ENCODE measurements at regions not wholly inside any gene's neighbourhood (a gene's known extent, or its start where the extent isn't known, plus 50 kb on each side); places are given as distances from the start of the nearest gene placed in this dataset.

- Histone ChIP-seq H3K4me3 (ENCODE audit: low read depth in 1 of 3, low read length in 3 of 3) (no peak overlapping the region), H3K9me3 (ENCODE audit: control insufficient read depth in 2 of 2, insufficient read depth in 1 of 2, low read depth in 1 of 2, low read length in 1 of 2) (no peaks in the 10 kb centered on the region), H3K4me1 (ENCODE audit: control insufficient read depth in 3 of 3, insufficient read depth in 2 of 3, low read depth in 1 of 3, low read length in 2 of 3) (no peaks in the 10 kb centered on the region), H3K36me3 (ENCODE audit: control insufficient read depth in 3 of 3, insufficient read depth in 2 of 3, low read depth in 1 of 3, low read length in 3 of 3) (no peaks in the 10 kb centered on the region), H3K27me3 (ENCODE audit: control insufficient read depth in 3 of 3, insufficient read depth in 3 of 3, low read length in 3 of 3) (no peaks in the 10 kb centered on the region), H3K27ac (ENCODE audit: low read depth in 1 of 3, low read length in 2 of 3) (no peak overlapping the region)
- no peak for FAIRE-seq
- peak in 1 of 2 donors; percentile 1 for DNase-seq
- 34 to 62% (median 45%) methylated on average over 3 of the region's 3 CpGs for WGBS, 3 donors
Observed at GRCh38 chrX:128518508-128518907, 466.3 kb upstream of the ACTRT1 start.

GRCh38 chrX:128517691-128518090 lies 465.5 kb upstream of the ACTRT1 start:
- H3K36me3 ChIP-seq (ENCODE audit: control insufficient read depth in 3 of 3, insufficient read depth in 2 of 3, low read depth in 1 of 3, low read length in 3 of 3), result no peaks in the 10 kb centered on the region
- 35 to 79% (median 43%) methylated on average over 3 of the region's 3 CpGs for WGBS, 3 donors
- H3K9me3 ChIP-seq (ENCODE audit: control insufficient read depth in 2 of 2, insufficient read depth in 1 of 2, low read depth in 1 of 2, low read length in 1 of 2), result no peaks in the 10 kb centered on the region
- H3K4me3 ChIP-seq (ENCODE audit: low read depth in 1 of 3, low read length in 3 of 3), result no peak overlapping the region
- H3K27ac ChIP-seq (ENCODE audit: low read depth in 1 of 3, low read length in 2 of 3), result no peak overlapping the region
- H3K4me1 ChIP-seq (ENCODE audit: control insufficient read depth in 3 of 3, insufficient read depth in 2 of 3, low read depth in 1 of 3, low read length in 2 of 3), result no peaks in the 10 kb centered on the region
- DNase-seq, result no peak
- no peak for FAIRE-seq
- no peaks in the 10 kb centered on the region for H3K27me3 ChIP-seq (ENCODE audit: control insufficient read depth in 3 of 3, insufficient read depth in 3 of 3, low read length in 3 of 3)

- no peak for FAIRE-seq
- H3K36me3 ChIP-seq (ENCODE audit: control insufficient read depth in 3 of 3, insufficient read depth in 2 of 3, low read depth in 1 of 3, low read length in 3 of 3), result no peaks in the 10 kb centered on the region
- no peak overlapping the region for H3K4me3 ChIP-seq (ENCODE audit: low read depth in 1 of 3, low read length in 3 of 3)
- H3K27me3 ChIP-seq (ENCODE audit: control insufficient read depth in 3 of 3, insufficient read depth in 3 of 3, low read length in 3 of 3), result no peaks in the 10 kb centered on the region
- H3K9me3 ChIP-seq (ENCODE audit: control insufficient read depth in 2 of 2, insufficient read depth in 1 of 2, low read depth in 1 of 2, low read length in 1 of 2), result no peaks in the 10 kb centered on the region
- H3K27ac ChIP-seq (ENCODE audit: low read depth in 1 of 3, low read length in 2 of 3), result no peak overlapping the region
- H3K4me1 ChIP-seq (ENCODE audit: control insufficient read depth in 3 of 3, insufficient read depth in 2 of 3, low read depth in 1 of 3, low read length in 2 of 3), result no peaks in the 10 kb centered on the region
- DNase-seq, result no peak
Observed at GRCh38 chrX:128504496-128504895, 452.3 kb upstream of the ACTRT1 start.

- WGBS, 3 donors, result 46 to 77% (median 57%) methylated on average over 5 of the region's 5 CpGs
- Histone ChIP-seq H3K9me3 (ENCODE audit: control insufficient read depth in 2 of 2, insufficient read depth in 1 of 2, low read depth in 1 of 2, low read length in 1 of 2) (no peaks in the 10 kb centered on the region), H3K27me3 (ENCODE audit: control insufficient read depth in 3 of 3, insufficient read depth in 3 of 3, low read length in 3 of 3) (no peaks in the 10 kb centered on the region), H3K36me3 (ENCODE audit: control insufficient read depth in 3 of 3, insufficient read depth in 2 of 3, low read depth in 1 of 3, low read length in 3 of 3) (no peaks in the 10 kb centered on the region), H3K4me1 (ENCODE audit: control insufficient read depth in 3 of 3, insufficient read depth in 2 of 3, low read depth in 1 of 3, low read length in 2 of 3) (no peaks in the 10 kb centered on the region), H3K27ac (ENCODE audit: low read depth in 1 of 3, low read length in 2 of 3) (no peak overlapping the region), H3K4me3 (ENCODE audit: low read depth in 1 of 3, low read length in 3 of 3) (no peak overlapping the region)
- no peak for FAIRE-seq
- no peak for DNase-seq
Observed at GRCh38 chrX:128464116-128464515, 411.9 kb upstream of the ACTRT1 start.

- FAIRE-seq, result no peak
- WGBS, 3 donors, result 37 to 54% (median 43%) methylated on average over 6 of the region's 6 CpGs
- H3K27ac ChIP-seq (ENCODE audit: low read depth in 1 of 3, low read length in 2 of 3), result no peak overlapping the region
- no peaks in the 10 kb centered on the region for H3K27me3 ChIP-seq (ENCODE audit: control insufficient read depth in 3 of 3, insufficient read depth in 3 of 3, low read length in 3 of 3)
- DNase-seq, result no peak
- no peaks in the 10 kb centered on the region for H3K36me3 ChIP-seq (ENCODE audit: control insufficient read depth in 3 of 3, insufficient read depth in 2 of 3, low read depth in 1 of 3, low read length in 3 of 3)
- no peaks in the 10 kb centered on the region for H3K4me1 ChIP-seq (ENCODE audit: control insufficient read depth in 3 of 3, insufficient read depth in 2 of 3, low read depth in 1 of 3, low read length in 2 of 3)
- no peaks in the 10 kb centered on the region for H3K9me3 ChIP-seq (ENCODE audit: control insufficient read depth in 2 of 2, insufficient read depth in 1 of 2, low read depth in 1 of 2, low read length in 1 of 2)
- no peak overlapping the region for H3K4me3 ChIP-seq (ENCODE audit: low read depth in 1 of 3, low read length in 3 of 3)
Observed at GRCh38 chrX:128460835-128461234, 408.6 kb upstream of the ACTRT1 start.

GRCh38 chrX:128458888-128459287 lies 406.7 kb upstream of the ACTRT1 start:
- FAIRE-seq, result no peak
- no peaks in the 10 kb centered on the region for H3K4me1 ChIP-seq (ENCODE audit: control insufficient read depth in 3 of 3, insufficient read depth in 2 of 3, low read depth in 1 of 3, low read length in 2 of 3)
- WGBS, 3 donors, result 64 to 84% (median 82%) methylated on average over 2 of the region's 2 CpGs
- no peak for DNase-seq
- no peaks in the 10 kb centered on the region for H3K36me3 ChIP-seq (ENCODE audit: control insufficient read depth in 3 of 3, insufficient read depth in 2 of 3, low read depth in 1 of 3, low read length in 3 of 3)
- H3K9me3 ChIP-seq (ENCODE audit: control insufficient read depth in 2 of 2, insufficient read depth in 1 of 2, low read depth in 1 of 2, low read length in 1 of 2), result peaks cover 0 to 2% of the 10 kb centered on the region in 2 donors
- no peaks in the 10 kb centered on the region for H3K27me3 ChIP-seq (ENCODE audit: control insufficient read depth in 3 of 3, insufficient read depth in 3 of 3, low read length in 3 of 3)
- no peak overlapping the region for H3K4me3 ChIP-seq (ENCODE audit: low read depth in 1 of 3, low read length in 3 of 3)
- H3K27ac ChIP-seq (ENCODE audit: low read depth in 1 of 3, low read length in 2 of 3), result no peak overlapping the region

GRCh38 chrX:128457674-128458073 lies 405.5 kb upstream of the ACTRT1 start:
- Histone ChIP-seq H3K9me3 (ENCODE audit: control insufficient read depth in 2 of 2, insufficient read depth in 1 of 2, low read depth in 1 of 2, low read length in 1 of 2) (peaks cover 0 to 2% of the 10 kb centered on the region in 2 donors), H3K27ac (ENCODE audit: low read depth in 1 of 3, low read length in 2 of 3) (no peak overlapping the region), H3K4me3 (ENCODE audit: low read depth in 1 of 3, low read length in 3 of 3) (no peak overlapping the region), H3K4me1 (ENCODE audit: control insufficient read depth in 3 of 3, insufficient read depth in 2 of 3, low read depth in 1 of 3, low read length in 2 of 3) (no peaks in the 10 kb centered on the region), H3K27me3 (ENCODE audit: control insufficient read depth in 3 of 3, insufficient read depth in 3 of 3, low read length in 3 of 3) (no peaks in the 10 kb centered on the region), H3K36me3 (ENCODE audit: control insufficient read depth in 3 of 3, insufficient read depth in 2 of 3, low read depth in 1 of 3, low read length in 3 of 3) (no peaks in the 10 kb centered on the region)
- no peak for DNase-seq
- no peak for FAIRE-seq
- WGBS, 3 donors, result 59 to 85% (median 83%) methylated on average over 2 of the region's 2 CpGs

GRCh38 chrX:128439159-128439558 lies 387.0 kb upstream of the ACTRT1 start:
- no peak for FAIRE-seq

GRCh38 chrX:128438082-128438481 lies 385.9 kb upstream of the ACTRT1 start:
- FAIRE-seq, result no peak
- H3K4me3 ChIP-seq (ENCODE audit: low read depth in 1 of 3, low read length in 3 of 3), result no peak overlapping the region

More at GRCh38 chrX:128439159-128439558, 387.0 kb upstream of the ACTRT1 start:
- Histone ChIP-seq H3K27ac (ENCODE audit: low read depth in 1 of 3, low read length in 2 of 3) (no peak overlapping the region), H3K36me3 (ENCODE audit: control insufficient read depth in 3 of 3, insufficient read depth in 2 of 3, low read depth in 1 of 3, low read length in 3 of 3) (no peaks in the 10 kb centered on the region), H3K9me3 (ENCODE audit: control insufficient read depth in 2 of 2, insufficient read depth in 1 of 2, low read depth in 1 of 2, low read length in 1 of 2) (no peaks in the 10 kb centered on the region), H3K27me3 (ENCODE audit: control insufficient read depth in 3 of 3, insufficient read depth in 3 of 3, low read length in 3 of 3) (no peaks in the 10 kb centered on the region), H3K4me1 (ENCODE audit: control insufficient read depth in 3 of 3, insufficient read depth in 2 of 3, low read depth in 1 of 3, low read length in 2 of 3) (no peaks in the 10 kb centered on the region), H3K4me3 (ENCODE audit: low read depth in 1 of 3, low read length in 3 of 3) (no peak overlapping the region)
- WGBS, 3 donors, result 27 to 45% (median 34%) methylated on average over 4 of the region's 4 CpGs
- no peak for DNase-seq

More at GRCh38 chrX:128438082-128438481, 385.9 kb upstream of the ACTRT1 start:
- H3K27ac ChIP-seq (ENCODE audit: low read depth in 1 of 3, low read length in 2 of 3), result no peak overlapping the region
- H3K4me1 ChIP-seq (ENCODE audit: control insufficient read depth in 3 of 3, insufficient read depth in 2 of 3, low read depth in 1 of 3, low read length in 2 of 3), result no peaks in the 10 kb centered on the region
- no peaks in the 10 kb centered on the region for H3K36me3 ChIP-seq (ENCODE audit: control insufficient read depth in 3 of 3, insufficient read depth in 2 of 3, low read depth in 1 of 3, low read length in 3 of 3)
- no peaks in the 10 kb centered on the region for H3K27me3 ChIP-seq (ENCODE audit: control insufficient read depth in 3 of 3, insufficient read depth in 3 of 3, low read length in 3 of 3)
- H3K9me3 ChIP-seq (ENCODE audit: control insufficient read depth in 2 of 2, insufficient read depth in 1 of 2, low read depth in 1 of 2, low read length in 1 of 2), result no peaks in the 10 kb centered on the region
- DNase-seq, result no peak
- 50 to 85% (median 64%) methylated on average over 4 of the region's 4 CpGs for WGBS, 3 donors

All from small intestine (tissue), 7 donors.